ENCODE measurements at regions not wholly inside any gene's neighbourhood (a gene's known extent, or its start where the extent isn't known, plus 50 kb on each side); places are given as distances from the start of the nearest gene placed in this dataset.
"Not testable (repeated sequence)": the region's sequence is repeated elsewhere in the genome, so short reads cannot be mapped to it uniquely, and the experiment has no call there.

DNA sequence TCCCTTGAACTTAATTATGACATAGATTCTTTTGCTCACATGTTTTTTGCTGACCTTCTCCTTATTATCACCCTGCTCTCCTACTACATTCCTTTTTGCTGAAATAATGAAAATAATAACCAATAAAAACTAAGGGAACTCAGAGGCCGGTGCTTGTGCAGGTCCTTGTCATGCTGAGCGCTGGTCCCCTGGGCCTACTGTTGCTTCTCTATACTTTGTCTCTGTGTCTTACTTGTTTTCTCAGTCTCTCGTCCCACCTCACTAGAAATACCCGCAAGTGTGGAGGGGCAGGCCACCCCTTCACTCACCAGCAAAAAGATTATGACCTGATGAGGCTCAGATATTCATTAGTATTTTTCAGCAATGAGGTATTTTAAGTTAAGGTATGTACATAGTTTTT lies 3918.8 kb upstream of the OR11H1 start:
- H3K4me3 ChIP-seq; H3K27me3 ChIP-seq; H3K27ac ChIP-seq; intact Hi-C loops (cut with DNase I); DNase-seq; H3K36me3 ChIP-seq; ATAC-seq; H3K4me1 ChIP-seq: not testable (repeated sequence)
- peaks cover 0 to 85% of the 10 kb centered on the region in 2 donors for H3K9me3 ChIP-seq

DNA sequence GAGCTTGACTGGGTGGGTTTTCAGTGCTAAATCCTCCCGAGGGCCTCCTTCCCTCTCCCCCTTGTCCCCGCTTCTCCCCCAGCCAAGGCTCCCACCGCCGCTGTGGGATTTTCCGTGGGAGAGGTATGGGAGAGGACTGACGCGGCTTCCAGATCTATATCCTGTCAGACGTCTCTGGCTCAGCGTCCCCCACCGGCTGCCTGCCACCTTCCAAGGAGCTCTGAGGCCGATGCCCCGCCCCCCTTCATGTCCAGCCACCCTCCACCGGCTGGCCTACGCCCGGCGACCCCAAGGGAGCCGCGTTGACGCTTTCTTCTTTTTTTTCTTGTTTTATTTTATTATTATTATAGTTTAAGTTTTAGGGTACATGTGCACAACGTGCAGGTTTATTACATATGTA lies 3916.7 kb upstream of the OR11H1 start:
- H3K27me3 ChIP-seq; intact Hi-C loops (cut with DNase I); H3K27ac ChIP-seq; ATAC-seq; H3K4me1 ChIP-seq; H3K4me3 ChIP-seq; H3K36me3 ChIP-seq: not testable (repeated sequence)
- peak in 1 of 4 donors; percentile 82 for DNase-seq
- H3K9me3 ChIP-seq = peaks cover 0 to 85% of the 10 kb centered on the region in 2 donors

DNA sequence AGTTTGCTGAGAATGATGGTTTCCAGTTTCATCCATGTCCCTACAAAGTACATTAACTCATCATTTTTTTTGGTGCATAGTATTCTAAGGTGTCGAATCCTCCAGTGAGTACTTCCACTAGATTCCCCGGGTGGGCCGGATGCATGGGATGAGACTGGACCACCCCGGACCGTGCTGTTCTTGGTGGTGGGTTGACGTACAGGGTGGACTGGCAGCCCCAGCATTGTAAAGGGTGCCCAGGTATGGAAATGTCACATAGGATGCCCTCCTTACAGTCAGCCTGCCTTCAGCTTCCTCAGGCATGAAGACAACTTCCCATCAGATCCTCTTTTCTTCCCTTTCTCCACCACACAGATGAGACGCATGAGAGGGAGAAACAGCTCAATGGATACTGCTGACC lies 3916.1 kb upstream of the OR11H1 start:
- H3K4me3 ChIP-seq; intact Hi-C loops (cut with DNase I); H3K4me1 ChIP-seq; H3K36me3 ChIP-seq; H3K27me3 ChIP-seq; H3K27ac ChIP-seq; ATAC-seq: not testable (repeated sequence)
- H3K9me3 ChIP-seq = peaks cover 0 to 84% of the 10 kb centered on the region in 2 donors
- DNase-seq = peak in 1 of 4 donors; percentile 59

- ATAC-seq; H3K27ac ChIP-seq; DNase-seq; H3K4me3 ChIP-seq; H3K4me1 ChIP-seq; intact Hi-C loops (cut with DNase I); H3K36me3 ChIP-seq; H3K27me3 ChIP-seq: not testable (repeated sequence)
- peaks cover 0 to 87% of the 10 kb centered on the region in 2 donors for H3K9me3 ChIP-seq
Measured at GRCh38 chr22:11613081-11613897, 3914.7 kb upstream of the OR11H1 start.

DNA sequence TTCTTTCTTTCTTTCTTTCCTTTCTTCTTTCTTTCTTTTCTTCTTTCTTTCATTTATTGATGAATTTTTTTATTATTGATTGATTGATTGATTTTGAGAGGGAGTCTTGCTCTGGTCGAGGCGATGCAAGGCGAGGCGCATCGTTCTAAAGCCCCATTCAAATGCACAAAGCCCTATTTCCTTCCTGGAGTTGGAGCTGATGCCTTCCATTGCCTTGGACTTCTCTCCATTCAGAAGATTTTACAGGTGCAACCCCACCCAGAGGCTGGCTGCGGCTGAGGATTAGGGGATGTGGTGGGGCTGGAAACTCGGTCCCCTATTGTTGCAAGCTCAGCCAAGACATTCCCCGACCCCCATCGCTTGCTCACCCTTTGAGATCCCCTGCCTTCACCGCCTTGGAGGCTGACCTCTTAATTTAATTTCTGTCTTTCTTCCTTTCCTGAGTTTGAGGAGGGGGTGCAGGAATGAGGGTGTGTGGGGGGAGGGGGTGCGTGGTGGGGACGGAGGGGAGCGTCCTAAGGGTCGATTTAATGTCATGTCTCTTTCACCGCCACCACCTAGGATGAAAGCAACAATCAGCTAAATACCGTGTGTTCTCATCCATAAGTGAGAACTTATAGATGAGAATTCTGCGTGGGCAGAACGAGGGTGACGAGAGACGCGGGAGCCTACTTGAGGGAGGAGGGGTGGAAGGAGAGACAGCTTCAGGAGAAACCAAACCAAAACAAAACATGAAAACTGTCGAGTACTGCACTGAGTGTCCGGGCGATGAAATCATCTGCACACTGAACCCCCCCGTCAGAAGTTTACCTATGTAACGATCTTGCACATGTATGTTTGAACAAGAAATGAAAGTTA lies 3913.9 kb upstream of the OR11H1 start:
- DNase-seq (no peak), ATAC-seq (no peak)
- no peaks in the 10 kb centered on the region for H3K36me3 ChIP-seq
- no peak overlapping the region for H3K4me3 ChIP-seq
- peaks cover 0 to 88% of the 10 kb centered on the region in 2 donors for H3K9me3 ChIP-seq
- no peak overlapping the region for H3K27ac ChIP-seq
- intact Hi-C loops (cut with DNase I) = no loop called here
- no peaks in the 10 kb centered on the region for H3K27me3 ChIP-seq
- TF ChIP-seq CTCF (IDR thresholded peaks at IDR 0.05) = no peak
- H3K4me1 ChIP-seq = no peaks in the 10 kb centered on the region

GRCh38 chr22:11614798-11615433 lies 3913.1 kb upstream of the OR11H1 start:
- H3K27ac ChIP-seq; ATAC-seq; H3K4me3 ChIP-seq; DNase-seq; intact Hi-C loops (cut with DNase I); H3K4me1 ChIP-seq; H3K27me3 ChIP-seq; H3K36me3 ChIP-seq: not testable (repeated sequence)
- H3K9me3 ChIP-seq = peaks cover 0 to 90% of the 10 kb centered on the region in 2 donors

DNA sequence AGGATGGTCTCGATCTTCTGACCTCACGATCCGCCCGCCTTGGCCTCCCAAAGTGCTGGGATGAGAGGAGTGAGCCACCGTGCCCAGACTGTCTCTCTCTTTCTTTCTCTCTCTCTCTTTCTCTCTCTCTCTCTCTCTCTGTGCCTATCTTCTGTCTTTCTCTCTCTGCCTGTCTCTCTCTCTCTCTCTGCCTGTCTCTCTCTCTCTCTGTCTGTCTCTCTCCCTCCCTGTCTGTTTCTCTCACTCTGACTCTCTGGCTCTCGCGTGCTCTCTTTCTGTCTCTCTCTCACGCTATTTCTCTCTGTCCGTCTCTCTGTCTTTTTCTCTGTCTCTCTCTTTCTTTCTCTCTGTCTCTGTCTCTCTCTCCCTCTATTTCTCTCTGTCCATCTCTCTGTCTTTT lies 3911.2 kb upstream of the OR11H1 start:
- no peaks in the 10 kb centered on the region for H3K36me3 ChIP-seq
- peaks cover 0 to 90% of the 10 kb centered on the region in 2 donors for H3K9me3 ChIP-seq
- H3K27me3 ChIP-seq = no peaks in the 10 kb centered on the region
- H3K4me1 ChIP-seq = no peaks in the 10 kb centered on the region
- no peak overlapping the region for H3K4me3 ChIP-seq
- no peak overlapping the region for H3K27ac ChIP-seq
- no peak for ATAC-seq
- no peak for TF ChIP-seq CTCF (IDR thresholded peaks at IDR 0.05)
- intact Hi-C loops (cut with DNase I) = no loop called here
- DNase-seq = no peak

DNA sequence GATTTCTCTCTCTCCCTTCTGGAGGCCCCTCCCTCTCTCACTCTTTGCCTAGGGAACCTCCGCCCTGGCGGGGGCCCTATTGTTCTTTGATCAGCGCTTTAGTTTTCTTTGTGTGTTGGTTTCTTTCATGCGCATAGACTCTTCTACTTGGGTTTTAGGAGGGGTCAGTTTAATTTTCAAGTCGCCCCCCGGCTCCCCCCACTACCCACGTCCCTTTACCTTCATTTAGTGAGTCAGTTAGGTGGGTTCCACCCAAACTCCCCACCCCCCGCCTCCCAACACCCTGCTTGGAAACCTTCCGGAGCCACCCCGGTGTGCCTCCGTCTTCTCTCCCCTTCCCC lies 3909.7 kb upstream of the OR11H1 start:
- H3K27me3 ChIP-seq; intact Hi-C loops (cut with DNase I); ATAC-seq; H3K4me1 ChIP-seq; H3K27ac ChIP-seq; H3K36me3 ChIP-seq; H3K4me3 ChIP-seq; DNase-seq: not testable (repeated sequence)
- peaks cover 0 to 90% of the 10 kb centered on the region in 2 donors for H3K9me3 ChIP-seq

- H3K4me1 ChIP-seq; intact Hi-C loops (cut with DNase I); H3K36me3 ChIP-seq; H3K27me3 ChIP-seq; H3K4me3 ChIP-seq; ATAC-seq; H3K27ac ChIP-seq: not testable (repeated sequence)
- DNase-seq = peak in 1 of 4 donors; percentile 64
- peaks cover 0 to 89% of the 10 kb centered on the region in 2 donors for H3K9me3 ChIP-seq
Measured at GRCh38 chr22:11618688-11619087, 3909.3 kb upstream of the OR11H1 start.

- H3K4me1 ChIP-seq; H3K27ac ChIP-seq; H3K4me3 ChIP-seq; H3K36me3 ChIP-seq; intact Hi-C loops (cut with DNase I); H3K27me3 ChIP-seq; ATAC-seq: not testable (repeated sequence)
- DNase-seq = peak in 1 of 4 donors; percentile 77
- peaks cover 0 to 77% of the 10 kb centered on the region in 2 donors for H3K9me3 ChIP-seq
Measured at GRCh38 chr22:11620921-11621762, 3906.8 kb upstream of the OR11H1 start.

All from left lung (tissue), 4 donors.